Mucosa of gallbladder (tissue), 1 donor: ENCODE measurements at regions not wholly inside any gene's neighbourhood (a gene's known extent, or its start where the extent isn't known, plus 50 kb on each side); places are given as distances from the start of the nearest gene placed in this dataset.
"Not testable (repeated sequence)": the region's sequence is repeated elsewhere in the genome, so short reads cannot be mapped to it uniquely, and the experiment has no call there.

Source experiments
- DNase-seq: peaks from one replicate; pipeline ENCODE4 v3.0.0-alpha.2; 2020; ENCODE audit warnings: low spot score
- donor health status: DM: no; HTN: no; CAD: no.

DNA sequence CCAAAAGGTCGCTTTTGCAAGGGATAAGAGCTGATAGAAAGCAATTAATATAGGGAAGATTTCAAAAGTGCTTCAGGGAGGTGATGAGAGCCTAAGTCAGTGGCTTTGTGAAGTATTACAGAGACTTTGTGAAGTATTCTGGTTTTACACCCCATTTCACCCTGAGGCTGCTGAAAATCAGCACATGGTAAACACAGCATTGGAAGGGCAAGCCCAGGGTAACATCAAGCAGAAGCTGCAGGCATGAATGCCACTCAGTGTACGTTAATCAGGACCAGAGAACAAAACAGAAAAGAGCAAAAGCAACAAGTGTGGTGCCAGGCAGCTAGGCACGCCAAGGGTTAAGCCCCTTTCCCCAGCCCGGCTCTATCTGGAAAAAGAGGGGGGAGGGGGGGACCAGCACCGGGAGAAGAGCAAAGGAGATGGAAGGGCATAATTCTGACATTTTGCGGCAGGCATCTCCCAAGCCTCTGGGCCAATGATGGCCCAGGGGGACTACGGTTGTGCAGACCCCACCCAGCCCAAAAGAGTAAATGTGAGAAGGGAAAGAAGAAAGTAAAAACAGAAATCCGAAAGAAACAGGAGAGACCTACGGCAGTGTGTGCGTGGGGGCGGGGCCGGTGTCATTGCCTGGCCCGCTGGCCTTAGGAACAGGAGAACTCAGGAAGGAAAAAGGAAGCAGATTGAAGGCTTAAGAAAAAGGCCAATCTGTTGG, 58.9 kb downstream of the DHRS2 start:
- no peak for DNase-seq

DNA sequence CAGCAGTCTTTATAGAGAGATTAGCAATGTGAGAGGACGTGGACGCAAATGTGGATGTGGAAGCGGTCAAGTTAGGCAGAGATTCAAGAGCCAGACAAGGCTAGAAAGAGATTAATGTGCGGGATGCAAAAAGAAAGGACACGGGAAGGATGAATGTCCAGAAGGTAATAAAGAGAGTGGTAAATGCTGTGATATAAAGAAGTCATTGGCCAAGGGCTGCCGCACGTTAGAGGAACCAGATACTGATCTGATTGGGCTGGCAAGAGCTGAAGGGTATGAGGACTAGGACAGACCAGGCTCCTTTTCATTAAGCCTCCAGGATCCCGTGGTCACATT, 59.5 kb downstream of the DHRS2 start:
- DNase-seq, result no peak

DNA sequence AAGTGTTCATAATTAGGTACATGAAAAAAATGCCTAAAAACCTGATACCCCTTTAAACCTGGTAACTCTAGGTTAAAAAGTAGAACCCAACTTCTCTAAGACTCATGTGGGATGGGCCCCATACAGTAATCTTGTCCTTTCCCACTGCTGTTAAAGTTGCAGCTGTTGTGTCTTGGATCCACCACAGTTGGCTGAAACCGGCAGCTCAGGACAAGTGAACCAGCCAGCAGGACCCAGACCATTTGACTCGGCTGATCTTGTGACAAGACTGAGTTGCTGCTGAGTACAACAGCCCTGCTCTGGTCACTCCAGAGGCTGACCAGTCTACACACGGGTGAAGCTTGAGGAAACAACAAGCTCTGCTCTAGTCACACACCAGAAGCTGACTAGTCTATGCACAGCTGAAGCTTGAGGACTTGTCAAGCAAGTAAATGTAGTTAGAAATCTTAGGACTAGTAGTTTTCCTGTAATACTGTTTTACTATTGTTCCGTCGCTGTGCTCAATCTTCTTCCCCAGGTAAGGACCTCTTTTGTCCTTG, 60.6 kb downstream of the DHRS2 start:
- DNase-seq, result no peak

DNA sequence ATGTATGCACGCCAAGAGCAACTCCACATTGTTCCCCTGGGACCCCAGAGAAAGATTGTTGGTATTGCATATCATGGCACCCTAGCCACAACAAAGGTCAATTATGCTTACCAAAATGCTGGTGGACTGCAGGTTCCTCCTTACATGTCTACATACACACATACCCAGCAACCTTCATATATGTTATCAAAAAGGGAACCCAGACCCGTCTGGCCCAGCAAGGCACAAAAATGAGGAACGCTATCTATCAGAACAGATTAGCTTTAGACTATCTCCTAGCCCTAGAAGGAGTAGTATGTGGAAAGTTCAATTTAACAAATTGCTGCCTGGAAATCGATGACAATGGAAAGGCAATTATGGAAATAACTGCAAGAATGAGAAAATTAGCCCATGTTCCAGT, 61.5 kb downstream of the DHRS2 start:
- DNase-seq, result no peak

DNA sequence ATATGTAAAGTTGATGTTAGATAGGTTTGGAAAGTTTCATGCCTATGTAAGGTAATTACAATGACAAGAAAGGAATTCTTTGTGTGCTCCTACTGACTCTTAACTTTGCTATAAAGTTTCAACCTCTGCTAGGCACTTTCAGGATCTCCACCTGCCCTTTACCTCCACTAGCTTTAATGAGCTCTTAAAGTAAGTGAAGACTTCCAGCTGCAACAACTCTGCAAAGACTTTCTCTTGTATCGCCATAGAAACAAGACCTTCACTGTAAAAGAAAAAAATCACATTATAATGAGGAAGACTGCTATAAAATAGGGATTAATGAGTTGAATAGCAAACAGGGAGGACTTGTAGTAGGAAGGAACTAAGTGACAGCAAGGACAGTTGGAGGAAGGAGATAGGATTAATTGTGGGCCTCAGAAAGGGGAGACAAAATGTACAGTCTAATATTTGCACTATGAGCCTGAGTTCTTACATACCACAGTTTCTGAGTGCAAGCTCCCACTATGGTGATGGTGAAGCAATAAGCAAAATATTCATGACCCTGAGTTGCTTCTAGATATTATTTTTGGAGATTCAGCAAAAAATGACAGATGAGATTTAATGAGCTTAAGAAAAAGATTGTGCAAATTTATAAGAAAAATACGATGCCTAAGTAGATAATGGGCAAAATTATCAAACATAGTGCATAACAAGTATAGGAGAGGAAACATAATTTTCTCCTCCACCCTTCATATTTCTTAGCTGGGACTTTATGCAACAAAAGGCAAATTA, 66.7 kb downstream of the DHRS2 start:
- no peak for DNase-seq

DNA sequence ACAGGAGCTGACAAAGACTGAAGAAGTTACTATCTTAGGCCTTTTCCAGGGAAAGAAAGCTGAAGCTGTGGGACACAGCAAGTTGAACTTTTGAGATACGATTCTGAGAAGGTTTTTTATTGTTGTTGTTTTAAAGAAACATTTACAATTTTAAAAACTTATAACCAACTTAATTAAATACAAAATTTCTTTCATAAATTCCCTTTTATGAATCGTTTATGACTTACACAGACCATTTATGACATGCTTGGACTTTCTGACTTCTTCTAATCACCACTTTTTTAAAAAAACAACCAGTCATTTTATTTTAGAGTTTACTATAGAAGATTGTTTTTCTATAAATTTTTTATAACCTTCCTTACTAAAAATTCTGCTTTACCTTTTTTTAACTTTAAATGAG, 68.7 kb downstream of the DHRS2 start:
- DNase-seq, result no peak

DNA sequence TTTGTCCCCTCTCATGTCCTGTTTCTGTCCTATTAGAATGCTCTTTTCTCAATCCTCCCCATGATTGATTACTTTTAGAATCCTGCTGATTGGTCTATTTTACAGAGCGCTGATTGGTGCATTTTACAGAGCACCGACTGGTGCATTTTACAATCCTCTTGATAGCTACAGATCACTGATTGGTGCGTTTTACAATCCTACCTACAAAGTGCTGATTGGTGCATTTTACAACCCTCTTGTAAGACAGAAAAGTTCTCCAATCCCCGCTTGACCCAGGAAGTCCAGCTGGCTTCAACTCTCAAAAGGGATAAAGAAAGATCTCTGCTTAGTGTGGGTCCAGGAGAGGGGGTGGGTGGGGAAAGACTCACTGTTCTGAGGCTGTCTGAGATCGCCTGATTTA, 71.3 kb downstream of the DHRS2 start:
- DNase-seq, result no peak

DNA sequence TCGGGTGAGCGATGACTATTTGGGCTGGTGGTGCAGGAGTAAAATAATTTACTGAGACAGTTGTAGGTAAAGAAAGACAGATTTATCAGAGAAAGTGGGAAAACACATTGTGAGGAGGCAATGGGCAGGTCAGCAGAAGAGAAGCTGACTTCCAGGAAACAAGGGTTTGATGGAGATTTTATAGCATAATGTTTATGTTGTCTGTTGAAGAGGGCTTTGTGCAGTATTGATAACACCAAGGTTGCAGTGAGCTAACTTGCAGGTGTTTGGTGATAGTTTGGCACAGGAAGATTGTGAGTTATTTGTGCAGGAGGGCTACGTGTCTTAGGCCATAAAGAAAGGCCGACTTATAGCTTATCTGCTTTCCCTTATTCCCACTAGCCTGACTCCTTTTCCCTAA, 72.2 kb downstream of the DHRS2 start:
- no peak for DNase-seq

DNA sequence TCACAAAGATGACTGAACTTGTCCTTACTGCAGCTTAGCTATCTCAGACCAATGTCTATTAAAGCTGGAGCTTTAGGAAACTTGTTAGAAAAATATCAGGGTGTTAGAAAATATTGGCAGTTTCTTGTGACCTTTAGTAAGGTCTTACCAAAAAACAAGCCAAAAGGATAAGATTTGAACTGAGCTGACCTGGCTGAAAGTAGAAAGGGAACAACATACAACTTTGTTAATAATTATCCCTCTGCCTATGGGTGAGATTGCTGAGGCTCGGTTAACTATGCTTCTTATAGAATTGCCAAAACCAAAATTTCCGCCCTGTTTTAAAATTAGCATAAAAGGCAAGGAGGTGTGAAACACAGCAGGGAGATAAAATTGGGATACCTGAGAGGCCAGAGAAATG, 73.8 kb downstream of the DHRS2 start:
- no peak for DNase-seq

DNA sequence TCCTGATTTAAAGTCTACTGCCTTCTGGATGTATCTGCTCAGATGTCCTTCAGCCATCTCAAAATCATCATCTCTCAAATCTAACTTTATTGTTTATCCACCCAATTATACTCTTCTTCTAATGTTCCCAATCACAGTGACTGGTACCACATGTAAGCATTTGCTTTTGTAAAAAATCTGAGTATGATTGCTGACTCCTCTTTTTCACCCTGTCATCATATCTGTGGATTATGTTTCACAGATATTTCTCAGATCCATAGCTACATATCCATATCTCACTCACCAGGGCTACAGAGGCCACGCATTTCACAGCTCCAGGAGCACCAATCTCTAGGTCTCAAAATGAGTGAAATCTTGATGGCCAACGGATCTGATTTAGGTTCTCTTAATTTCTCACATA, 76.1 kb downstream of the DHRS2 start:
- DNase-seq, result no peak

DNA sequence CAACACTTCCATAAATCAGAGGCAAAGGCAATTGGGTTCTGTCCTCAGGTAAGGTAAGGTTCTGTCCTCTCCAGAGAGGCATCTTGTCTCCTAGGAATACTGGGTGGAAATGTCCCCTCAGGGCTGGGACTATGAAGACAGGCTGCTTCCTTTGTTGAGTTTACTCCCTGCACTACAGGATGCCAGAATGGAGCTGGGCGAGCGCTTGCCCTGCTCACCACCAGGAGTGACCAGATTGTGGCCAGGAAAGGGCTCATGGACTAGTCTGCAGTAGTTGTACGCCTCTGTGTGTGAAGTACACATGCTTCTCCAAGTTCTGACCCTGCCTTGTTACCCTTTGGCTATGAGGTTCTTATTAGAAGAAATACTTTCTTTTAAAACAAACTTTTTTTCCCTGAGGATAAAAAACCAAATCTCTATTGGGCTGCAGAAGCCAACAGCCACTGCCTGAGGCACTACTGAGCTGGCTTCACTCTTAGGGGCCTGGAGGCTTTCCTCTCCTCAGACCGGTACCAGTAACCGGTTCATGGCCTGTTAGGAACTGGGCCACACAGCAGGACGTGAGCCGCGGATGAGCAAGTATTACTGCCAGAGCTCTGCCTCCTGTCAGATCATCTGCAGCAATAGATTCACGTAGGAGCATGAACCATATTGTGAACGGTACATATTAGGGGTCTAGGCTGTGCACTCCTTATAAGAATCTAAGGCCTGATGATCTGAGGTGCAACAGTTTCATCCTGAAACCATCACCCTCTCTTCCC, 83.2 kb downstream of the DHRS2 start:
- no peak for DNase-seq

DNA sequence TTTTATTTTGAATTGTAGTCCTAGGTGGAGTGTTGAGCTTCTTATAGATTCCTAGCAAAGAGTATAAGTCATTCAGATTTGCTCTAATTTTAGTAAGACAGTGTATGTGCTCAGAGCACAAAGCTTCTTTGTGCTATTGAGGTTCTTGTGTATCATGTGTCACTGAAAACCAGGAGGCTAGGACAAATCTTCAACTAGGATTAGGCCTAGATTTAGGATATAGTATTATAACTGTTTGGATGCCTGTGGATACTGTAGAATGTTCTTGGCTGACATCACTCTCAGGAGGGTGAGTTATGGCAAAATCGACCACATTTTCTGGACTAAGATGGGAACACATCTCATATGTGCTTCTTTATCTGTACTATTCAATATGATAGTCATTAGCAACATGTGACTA, 86.5 kb downstream of the DHRS2 start:
- DNase-seq, result no peak

DNA sequence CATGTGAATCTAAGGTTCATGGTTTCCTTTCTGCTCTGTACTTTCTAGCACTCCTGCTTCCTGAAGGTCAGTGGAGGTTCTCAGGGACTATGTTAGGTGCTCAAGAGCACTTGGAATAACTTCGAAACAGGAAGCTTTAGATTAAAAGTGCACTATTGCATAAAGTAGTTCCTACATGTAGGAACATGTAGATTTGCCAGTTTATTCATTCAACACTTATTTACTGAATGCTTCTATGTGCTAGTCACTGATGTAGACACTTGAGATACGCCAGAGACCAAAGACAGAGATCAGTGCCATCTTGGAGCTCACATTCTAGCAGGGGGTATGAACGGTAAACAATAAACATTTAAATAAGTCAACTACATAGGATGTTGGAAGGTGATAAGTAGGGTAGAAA, 87.7 kb downstream of the DHRS2 start:
- DNase-seq, result no peak

DNA sequence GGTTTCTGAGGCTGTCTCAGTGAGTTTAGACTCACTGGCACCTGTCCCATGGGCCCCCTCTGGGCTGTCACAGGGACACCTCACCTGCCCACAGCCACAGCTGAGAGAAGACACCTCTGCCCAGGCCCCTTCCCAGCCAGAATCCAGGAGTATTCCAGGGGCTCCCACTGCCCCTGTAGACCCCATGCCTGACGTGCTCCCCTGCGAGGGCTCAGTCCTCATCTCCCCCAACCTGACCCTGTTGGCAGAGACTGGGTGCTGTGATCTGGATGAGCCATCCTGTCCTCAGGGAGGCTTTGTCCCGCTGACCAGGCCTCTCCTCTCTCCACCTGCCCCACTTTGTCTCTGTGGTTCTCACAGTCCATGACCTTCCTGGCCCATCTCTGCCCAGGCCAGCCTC, 89.4 kb downstream of the DHRS2 start:
- no peak for DNase-seq

DNA sequence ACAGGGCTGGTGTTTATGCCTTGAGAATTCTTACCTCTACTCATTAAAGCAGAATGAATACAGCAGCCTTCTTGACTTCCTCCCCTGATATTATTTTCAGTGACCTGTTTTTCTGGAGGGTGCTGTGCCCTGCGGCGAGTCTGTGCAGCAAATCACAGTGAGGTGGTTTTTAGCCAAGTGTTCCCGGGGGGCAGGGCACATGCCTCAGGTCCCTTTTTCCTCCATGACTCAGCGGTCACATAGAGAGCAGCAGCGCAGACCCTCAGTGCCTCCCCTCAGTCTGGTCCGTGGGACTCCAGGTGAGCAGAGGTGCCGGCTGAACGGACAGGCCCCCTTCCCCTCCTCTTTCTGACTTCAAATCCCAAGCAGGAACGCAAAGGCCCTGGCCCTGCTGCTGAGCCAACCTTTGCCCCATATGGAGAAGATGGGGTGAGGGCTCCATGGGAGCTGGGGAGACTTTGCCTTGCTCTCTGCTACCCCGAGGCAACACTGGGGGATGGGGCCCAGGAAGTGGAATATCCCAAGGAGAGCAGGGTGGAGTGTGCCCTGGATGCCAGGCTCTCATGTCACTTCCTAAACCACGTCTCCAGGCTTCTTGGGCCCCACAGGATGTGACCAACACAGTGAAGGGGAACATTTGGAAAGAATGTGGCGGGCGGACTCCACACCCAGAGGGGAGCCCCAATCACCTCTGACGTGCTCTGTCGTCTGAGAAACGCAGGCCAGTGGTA, 90.0 kb downstream of the DHRS2 start:
- no peak for DNase-seq

DNA sequence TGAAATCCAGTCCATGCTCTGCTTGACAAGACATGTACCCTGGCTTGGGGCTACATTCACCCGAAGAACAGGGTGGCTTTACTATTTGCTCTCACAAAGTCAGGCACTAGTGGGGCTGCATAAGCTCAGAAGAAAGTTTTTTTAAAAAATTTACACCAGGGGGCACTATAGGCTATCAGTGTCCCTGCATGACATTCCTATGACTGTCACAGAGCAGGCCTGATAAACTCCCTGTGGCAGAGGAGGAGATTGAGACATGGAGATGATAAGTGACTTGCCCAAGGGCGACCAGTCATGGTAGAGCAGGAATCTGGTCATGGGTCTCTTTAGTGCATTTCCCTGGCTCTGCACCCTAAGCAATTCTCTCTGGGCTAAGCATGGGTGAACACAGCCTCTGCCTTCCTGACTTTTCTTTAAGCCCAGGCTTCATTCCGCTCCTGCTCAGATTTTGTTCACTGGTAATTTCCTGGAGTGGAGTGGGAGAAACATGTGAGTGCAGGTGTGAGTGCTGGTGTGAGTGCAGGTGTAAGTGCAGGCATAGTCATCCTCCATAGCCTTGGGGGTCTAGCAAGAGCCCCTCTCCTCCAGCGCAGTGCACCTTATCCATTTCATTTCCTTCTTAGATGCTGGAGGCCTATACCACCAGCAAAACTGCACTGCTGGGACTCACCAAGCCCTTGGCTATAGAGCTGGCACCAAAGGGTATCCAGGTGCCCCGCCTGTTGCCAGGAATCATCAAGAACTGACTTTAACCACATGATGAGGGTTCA, 91.6 kb downstream of the DHRS2 start:
- no peak for DNase-seq

DNA sequence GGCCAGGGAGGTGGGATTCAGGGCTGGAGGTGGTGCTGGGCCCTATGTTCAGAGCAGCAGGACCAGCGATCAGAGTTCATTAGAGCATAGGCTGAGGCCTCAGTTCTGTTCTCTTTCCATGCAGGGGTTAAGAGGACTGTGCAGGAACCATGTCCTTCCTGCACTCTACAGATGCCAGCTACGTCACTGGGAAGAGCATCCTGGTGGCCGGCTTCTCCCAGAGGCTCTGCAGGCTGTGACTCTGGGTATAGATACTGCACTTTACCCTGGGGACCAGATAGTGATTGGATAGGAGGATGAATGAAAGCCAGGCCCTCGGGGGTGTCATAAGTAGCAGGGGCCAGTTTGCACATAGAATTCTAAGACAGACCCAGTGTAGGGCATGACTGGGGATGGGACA, 92.6 kb downstream of the DHRS2 start:
- DNase-seq, result no peak

DNA sequence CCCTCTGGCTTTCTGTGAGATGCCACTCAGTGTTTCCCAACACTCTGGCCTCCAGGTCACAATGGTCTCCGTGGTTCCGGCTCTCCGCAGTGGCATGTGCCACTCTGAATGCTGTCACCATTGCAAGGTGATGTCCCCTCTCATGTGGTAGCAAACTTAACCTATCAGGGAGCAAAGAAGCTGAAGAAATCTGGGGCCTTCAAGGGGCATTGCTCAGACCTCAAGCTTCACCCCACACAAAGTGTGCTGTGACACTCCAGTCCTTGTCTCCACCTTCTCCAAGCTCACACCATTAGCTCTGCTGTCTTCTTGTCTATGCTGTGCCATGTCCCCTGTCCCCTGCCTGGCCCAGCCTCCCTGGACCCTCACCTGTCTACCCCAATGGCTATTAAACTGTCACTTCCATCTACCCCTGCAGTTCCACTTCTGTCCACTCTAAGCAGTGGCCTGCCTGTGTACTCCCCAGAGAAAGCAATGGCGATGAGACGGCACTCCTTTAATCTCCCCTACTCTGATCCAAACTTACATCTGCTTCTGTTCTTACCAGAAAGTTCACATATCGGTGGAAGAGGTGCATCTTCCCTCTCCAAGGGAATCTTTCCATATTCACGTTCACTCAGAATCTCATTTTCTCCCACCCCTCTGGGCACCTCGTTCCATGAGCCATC, 93.7 kb downstream of the DHRS2 start:
- no peak for DNase-seq

DNA sequence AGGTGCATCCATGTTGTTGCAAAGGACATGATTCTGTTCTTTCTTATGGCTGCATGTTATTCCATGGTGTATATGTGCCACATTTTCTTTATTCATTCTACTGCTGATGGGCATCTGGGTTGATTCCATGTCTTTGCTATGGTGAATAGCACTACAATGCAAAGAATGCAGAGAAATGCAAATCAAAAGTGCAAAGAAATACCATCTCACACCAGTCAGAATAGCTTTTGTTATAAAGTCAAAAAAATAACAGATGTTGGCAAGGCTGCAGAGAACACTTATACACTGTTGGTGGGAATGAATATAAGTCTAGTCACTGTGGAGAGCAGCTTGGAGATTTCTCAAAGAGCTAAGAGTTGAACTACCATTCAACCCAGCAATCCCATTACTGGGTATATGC, 99.2 kb downstream of the DHRS2 start:
- no peak for DNase-seq

DNA sequence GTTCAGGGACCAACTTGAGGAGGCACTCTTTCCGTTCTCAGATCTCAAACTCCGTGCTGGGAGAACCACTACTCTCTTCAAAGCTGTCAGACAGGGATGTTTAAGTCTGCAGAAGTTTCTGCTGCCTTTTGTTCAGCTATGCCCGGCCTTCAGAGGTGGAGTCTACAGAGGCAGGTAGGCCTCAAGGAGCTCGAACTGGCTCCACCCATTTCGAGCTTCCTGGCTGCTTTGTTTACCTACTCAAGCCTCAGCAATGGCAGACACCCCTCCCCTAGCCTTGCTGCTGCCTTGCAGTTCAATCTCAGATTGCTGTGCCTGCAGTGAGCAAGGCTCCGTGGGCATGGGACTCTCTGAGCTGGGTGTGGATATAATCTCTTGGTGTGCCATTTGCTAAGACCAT, 108.2 kb downstream of the DHRS2 start:
- DNase-seq, result not testable (repeated sequence)

DNA sequence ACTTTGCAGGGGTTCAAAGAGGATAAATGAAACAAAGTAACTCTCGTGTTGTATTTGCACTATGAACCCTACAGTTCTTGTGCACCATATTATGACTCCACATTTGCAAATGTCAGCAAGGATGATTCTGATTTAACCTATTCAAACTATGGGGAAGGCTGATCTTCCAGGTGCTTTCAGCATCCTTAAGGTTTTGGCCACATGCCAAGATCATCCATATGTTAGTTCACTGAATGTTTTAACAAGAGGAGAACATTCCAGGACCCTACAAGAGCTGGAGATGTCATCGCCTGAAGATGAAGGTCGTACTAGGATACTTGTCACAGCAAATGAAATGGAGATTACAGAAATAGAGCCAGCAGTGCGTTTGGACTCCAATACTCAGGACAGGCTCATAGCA, 114.2 kb downstream of the DHRS2 start:
- DNase-seq, result no peak
